Fibroblast of villous mesenchyme (primary cell): ENCODE measurements at regions not wholly inside any gene's neighbourhood (a gene's known extent, or its start where the extent isn't known, plus 50 kb on each side); places are given as distances from the start of the nearest gene placed in this dataset.

ENCODE experiments used
- DNase-seq: peaks from one replicate; pipeline ENCODE4 v3.0.0-alpha.2; 2010; ENCODE audit warnings: low read depth
- H3K4me3 ChIP-seq: 2 replicates; pipeline ENCODE4 v1.5.1; 2011; ENCODE audit warnings: low read depth, mild to moderate bottlenecking, low read length
- TF ChIP-seq, protein P1 (sequence below): IDR thresholded peaks from 2 replicates; pipeline ENCODE4 v1.5.1; 2012; ENCODE audit warnings: low read depth, mild to moderate bottlenecking, low read length; ENCODE audit not compliant: insufficient read depth

DNA sequence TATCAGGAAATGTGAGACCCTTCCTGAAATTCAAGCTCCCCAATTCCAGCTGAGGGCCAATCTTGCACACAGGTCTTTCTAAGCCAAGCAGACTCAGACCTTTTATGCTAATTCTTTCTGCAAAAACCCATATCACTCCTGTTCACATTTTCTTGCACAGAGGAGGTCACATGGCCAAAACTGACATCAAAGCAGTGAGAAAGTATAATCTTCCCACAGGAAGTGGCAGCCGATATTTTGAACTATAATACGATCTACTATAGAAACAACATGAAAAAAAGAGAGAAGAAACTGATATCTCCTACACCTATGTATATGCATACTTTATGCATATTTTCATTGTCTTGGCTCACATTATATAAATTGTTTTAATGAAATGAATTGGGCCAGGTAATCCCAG is 132.9 kb upstream of the SSTR1 start:
- no peak overlapping the region for H3K4me3 ChIP-seq
- TF ChIP-seq, protein P1, sequence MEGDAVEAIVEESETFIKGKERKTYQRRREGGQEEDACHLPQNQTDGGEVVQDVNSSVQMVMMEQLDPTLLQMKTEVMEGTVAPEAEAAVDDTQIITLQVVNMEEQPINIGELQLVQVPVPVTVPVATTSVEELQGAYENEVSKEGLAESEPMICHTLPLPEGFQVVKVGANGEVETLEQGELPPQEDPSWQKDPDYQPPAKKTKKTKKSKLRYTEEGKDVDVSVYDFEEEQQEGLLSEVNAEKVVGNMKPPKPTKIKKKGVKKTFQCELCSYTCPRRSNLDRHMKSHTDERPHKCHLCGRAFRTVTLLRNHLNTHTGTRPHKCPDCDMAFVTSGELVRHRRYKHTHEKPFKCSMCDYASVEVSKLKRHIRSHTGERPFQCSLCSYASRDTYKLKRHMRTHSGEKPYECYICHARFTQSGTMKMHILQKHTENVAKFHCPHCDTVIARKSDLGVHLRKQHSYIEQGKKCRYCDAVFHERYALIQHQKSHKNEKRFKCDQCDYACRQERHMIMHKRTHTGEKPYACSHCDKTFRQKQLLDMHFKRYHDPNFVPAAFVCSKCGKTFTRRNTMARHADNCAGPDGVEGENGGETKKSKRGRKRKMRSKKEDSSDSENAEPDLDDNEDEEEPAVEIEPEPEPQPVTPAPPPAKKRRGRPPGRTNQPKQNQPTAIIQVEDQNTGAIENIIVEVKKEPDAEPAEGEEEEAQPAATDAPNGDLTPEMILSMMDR, result no peak
- DNase-seq, result no peak

DNA sequence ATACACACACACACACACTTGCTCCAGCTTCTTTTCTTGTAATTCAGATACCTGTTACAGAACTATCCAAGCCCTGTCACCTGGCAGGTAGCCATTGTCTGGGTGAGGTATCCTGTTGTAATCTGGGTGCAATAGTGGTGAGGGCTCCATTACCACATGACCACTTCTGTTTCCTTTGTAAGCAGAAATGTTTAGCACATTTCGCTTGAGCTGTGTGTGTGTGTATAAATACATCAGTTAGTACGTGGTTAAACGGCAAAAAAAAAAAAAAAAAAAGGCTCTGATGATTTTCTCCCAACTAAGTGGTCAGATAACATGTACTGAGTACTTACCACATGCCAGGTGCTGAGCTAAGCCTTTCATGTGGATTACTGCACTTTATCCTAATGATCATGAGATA is 129.3 kb upstream of the SSTR1 start:
- peak; percentile 20 for DNase-seq
- no peak overlapping the region for H3K4me3 ChIP-seq
- TF ChIP-seq, protein P1, result no peak

DNA sequence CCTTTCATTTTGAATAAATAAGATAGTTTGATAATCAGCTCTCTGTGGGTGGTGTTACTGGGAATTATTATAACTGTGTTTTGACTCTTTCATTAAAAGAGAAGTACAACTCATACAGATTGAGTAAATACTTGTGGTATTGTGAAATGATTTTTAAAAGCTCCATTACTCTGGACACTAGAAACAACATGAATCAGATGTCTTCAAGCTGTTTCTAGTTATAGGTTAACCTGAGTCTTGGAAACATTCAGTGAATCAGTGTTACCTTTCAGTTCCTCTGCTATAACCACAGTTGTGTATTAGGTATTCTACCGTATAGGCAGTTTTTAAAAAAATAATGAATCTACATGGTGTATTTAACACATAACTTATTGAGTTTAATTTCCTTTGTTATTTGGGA is 128.4 kb upstream of the SSTR1 start:
- TF ChIP-seq, protein P1, result no peak
- H3K4me3 ChIP-seq, result no peak overlapping the region
- peak; percentile 73 for DNase-seq

DNA sequence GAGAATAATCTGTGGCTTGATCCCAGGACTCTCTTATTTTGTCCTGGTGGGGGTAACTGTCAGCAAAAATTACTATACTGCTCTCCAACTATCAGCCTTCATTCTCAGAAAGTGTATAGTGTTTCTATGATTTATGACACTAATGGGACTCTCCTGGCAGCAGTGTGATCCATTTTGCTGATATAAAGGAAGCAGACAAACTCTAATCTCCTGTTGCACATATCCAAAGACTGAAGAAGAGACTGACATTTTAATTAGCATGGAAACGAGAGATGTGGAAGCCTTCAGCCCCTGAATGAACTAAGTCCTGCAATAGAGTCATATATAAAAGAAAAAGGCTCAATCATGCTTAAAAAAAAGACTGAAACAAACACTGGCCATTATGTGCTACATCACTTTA is 127.8 kb upstream of the SSTR1 start:
- H3K4me3 ChIP-seq, result no peak overlapping the region
- peak; percentile 16 for DNase-seq
- TF ChIP-seq, protein P1, result no peak

DNA sequence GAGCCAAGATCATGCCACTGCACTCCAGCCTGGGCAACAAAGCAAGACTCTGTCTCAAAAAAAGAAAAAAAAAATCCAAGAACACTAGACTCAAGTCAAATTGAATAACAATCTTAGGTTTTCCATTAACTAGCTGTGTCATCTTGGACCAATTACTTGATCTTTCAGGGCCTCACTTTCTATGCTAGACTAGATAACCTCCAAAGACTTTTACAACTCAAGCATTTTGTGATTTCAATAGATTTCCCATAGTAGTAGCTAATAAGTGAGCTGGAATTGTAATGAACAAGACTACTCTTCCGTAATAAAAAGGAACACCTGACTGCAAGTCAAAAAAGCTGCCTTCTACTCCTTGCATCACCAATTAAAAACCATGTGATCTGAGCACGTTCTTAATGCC is 127.0 kb upstream of the SSTR1 start:
- H3K4me3 ChIP-seq, result no peak overlapping the region
- no peak for DNase-seq
- TF ChIP-seq, protein P1, result no peak

DNA sequence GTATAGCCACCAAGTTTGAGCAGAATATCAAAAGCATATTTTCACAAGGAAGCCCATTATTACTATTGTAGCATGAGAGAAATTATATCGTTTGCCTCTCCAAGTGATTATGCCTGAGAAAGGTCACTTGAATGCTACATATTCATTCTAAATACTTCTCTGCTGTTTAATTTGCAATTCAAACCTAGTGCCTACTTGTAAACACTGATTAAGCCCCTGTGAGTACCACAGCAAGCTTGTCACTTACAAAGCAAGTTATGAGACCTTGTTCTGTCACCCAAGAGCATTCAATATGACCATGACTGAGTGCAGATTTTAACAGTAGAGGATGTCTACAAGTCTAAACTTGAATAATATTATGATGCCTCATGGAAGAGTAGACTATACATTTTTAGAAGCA is 124.7 kb upstream of the SSTR1 start:
- no peak overlapping the region for H3K4me3 ChIP-seq
- DNase-seq, result no peak
- TF ChIP-seq, protein P1, result no peak

DNA sequence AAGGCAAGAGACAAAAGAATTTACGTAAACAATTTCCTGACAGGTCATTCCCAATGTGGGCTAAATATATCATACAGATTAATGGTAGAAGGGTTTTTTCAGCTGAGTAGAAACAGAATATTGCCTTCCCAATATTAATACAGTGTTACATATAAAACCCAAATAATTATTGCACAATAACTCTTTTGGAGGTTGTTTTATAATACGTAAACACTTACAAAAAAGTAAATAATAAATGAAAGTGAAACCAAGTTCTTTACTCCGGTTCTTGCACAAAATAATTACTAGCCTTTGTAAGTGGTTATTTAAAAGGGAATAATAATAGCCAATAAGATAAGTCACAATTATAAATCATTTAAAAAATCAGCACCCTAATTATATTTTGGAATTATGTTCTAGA is 118.6 kb upstream of the SSTR1 start:
- H3K4me3 ChIP-seq, result peak overlapping the region; percentile 4
- TF ChIP-seq, protein P1, result no peak
- peak; percentile 42 for DNase-seq
